ENCODE measurements at regions not wholly inside any gene's neighbourhood (a gene's known extent, or its start where the extent isn't known, plus 50 kb on each side); places are given as distances from the start of the nearest gene placed in this dataset.

DNA sequence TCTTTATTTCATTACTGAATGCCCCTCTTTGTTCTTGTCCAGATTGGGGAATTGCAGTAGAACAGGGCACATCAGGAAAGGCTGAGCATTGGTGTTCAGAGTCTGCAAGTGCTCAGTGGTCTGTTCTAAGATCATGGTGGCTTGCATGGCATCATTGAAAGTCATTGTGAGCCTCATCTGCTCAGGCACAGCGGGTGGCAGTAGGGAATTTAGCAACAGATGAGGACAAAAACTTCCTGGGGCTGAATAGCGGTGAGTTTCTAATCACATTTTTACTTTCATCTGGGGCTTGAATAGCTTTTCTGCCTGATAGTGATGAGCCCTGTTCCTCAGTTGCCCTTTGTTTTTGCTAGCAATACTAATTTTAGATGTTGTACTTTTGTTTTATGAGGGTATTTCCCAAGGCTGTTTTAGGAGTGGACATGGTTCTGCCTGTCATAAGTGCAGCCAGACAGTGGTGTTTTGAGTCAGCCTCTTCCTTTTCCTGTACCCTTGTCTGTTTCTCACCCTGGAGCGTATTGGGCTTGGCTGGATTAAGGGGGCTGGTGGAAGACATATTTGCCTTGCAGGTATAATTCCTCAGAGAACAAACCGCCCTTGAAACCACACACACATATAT is 127.2 kb upstream of the IL12A start:
- H3K9me3 Mint-ChIP-seq = no peaks in the 10 kb centered on the region
- H3K36me3 Mint-ChIP-seq (ENCODE audit: insufficient read depth) = no peaks in the 10 kb centered on the region

DNA sequence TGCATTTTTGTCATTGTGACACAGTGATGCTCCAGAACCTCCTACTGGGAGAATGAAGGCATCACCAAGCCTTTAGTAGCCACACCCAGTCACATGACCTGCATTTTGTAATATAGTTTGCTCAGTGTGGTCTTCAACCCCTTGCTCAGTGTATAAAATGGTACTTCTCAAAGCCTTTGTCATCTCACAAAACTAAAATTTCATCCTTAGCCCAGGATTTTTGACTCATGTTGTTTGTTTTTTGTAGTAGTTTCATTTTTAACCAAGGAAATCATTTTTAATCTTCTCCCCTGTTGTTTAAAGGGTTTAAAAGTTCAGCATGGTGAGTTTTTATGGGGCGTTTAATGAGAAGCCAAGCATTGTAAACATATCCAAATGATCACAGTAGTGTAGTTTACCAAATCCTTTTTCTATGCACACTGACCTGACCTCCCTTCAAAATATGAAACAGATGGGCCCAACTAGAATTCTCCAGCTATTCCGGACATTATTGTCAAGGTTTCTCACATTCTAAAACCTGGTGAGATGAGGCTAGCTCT is 123.5 kb upstream of the IL12A start:
- H3K4me1 Mint-ChIP-seq = no peaks in the 10 kb centered on the region
- H3K27me3 Mint-ChIP-seq = peaks cover 32% of the 10 kb centered on the region
- no peaks in the 10 kb centered on the region for H3K36me3 Mint-ChIP-seq (ENCODE audit: insufficient read depth)
- H3K9me3 Mint-ChIP-seq = no peaks in the 10 kb centered on the region
- no peak overlapping the region for H3K4me3 Mint-ChIP-seq
- ATAC-seq (replicated peaks; ENCODE audit: extremely low read depth, poor library complexity, severe bottlenecking) (no peak), DNase-seq (ENCODE audit: low spot score in 2 of 2) (no peak)
- H3K27ac Mint-ChIP-seq (ENCODE audit: low read depth) = no peak overlapping the region

More for the DNA sequence above, 127.2 kb upstream of the IL12A start:
- ATAC-seq (replicated peaks; ENCODE audit: extremely low read depth, poor library complexity, severe bottlenecking) = no peak
- Mint-ChIP-seq H3K4me1 (no peaks in the 10 kb centered on the region), H3K27me3 (peaks cover 36% of the 10 kb centered on the region), H3K4me3 (no peak overlapping the region), H3K27ac (ENCODE audit: low read depth) (no peak overlapping the region)
- no peak for DNase-seq (ENCODE audit: low spot score in 2 of 2)

GRCh38 chr3:159866201-159866746 is 122.4 kb upstream of the IL12A start:
- ATAC-seq (replicated peaks; ENCODE audit: extremely low read depth, poor library complexity, severe bottlenecking) (no peak), DNase-seq (ENCODE audit: low spot score in 2 of 2) (no peak)
- Mint-ChIP-seq H3K27ac (ENCODE audit: low read depth) (no peak overlapping the region), H3K4me1 (no peaks in the 10 kb centered on the region), H3K4me3 (no peak overlapping the region), H3K27me3 (peaks cover 27% of the 10 kb centered on the region), H3K36me3 (ENCODE audit: insufficient read depth) (no peaks in the 10 kb centered on the region), H3K9me3 (no peaks in the 10 kb centered on the region)

DNA sequence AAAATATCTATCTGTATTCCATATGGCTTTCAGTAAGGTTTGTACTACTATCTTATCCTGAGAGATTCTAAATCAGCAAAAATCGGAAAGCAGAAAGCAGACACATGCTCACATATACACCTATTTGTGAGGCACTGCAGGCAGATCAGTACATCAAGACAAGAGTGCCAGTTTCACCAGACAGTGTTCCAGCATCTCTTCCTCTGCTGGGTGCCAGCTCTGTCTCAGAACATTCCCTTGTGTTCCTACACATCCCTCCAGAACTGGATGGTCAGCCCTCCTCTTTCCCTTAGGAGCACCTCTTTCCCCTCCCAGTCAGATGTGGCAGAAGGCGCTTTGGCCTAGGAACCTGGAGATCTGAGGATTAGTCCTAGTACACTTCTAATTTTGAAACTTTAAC is 121.3 kb upstream of the IL12A start:
- Mint-ChIP-seq H3K4me1 (no peaks in the 10 kb centered on the region), H3K36me3 (ENCODE audit: insufficient read depth) (no peaks in the 10 kb centered on the region), H3K9me3 (no peaks in the 10 kb centered on the region), H3K27me3 (peaks cover 24% of the 10 kb centered on the region), H3K4me3 (no peak overlapping the region), H3K27ac (ENCODE audit: low read depth) (no peak overlapping the region)
- no peak for ATAC-seq (replicated peaks; ENCODE audit: extremely low read depth, poor library complexity, severe bottlenecking)
- DNase-seq (ENCODE audit: low spot score in 2 of 2) = no peak

- no peaks in the 10 kb centered on the region for H3K36me3 Mint-ChIP-seq (ENCODE audit: insufficient read depth)
- H3K9me3 Mint-ChIP-seq = no peaks in the 10 kb centered on the region
- H3K4me1 Mint-ChIP-seq = no peaks in the 10 kb centered on the region
- ATAC-seq (replicated peaks; ENCODE audit: extremely low read depth, poor library complexity, severe bottlenecking) (no peak), DNase-seq (ENCODE audit: low spot score in 2 of 2) (no peak)
- H3K27ac Mint-ChIP-seq (ENCODE audit: low read depth) = no peak overlapping the region
- peaks cover 39% of the 10 kb centered on the region for H3K27me3 Mint-ChIP-seq
- H3K4me3 Mint-ChIP-seq = no peak overlapping the region
These were observed 117.9 kb upstream of the IL12A start for GRCh38 chr3:159870723-159871122.

DNA sequence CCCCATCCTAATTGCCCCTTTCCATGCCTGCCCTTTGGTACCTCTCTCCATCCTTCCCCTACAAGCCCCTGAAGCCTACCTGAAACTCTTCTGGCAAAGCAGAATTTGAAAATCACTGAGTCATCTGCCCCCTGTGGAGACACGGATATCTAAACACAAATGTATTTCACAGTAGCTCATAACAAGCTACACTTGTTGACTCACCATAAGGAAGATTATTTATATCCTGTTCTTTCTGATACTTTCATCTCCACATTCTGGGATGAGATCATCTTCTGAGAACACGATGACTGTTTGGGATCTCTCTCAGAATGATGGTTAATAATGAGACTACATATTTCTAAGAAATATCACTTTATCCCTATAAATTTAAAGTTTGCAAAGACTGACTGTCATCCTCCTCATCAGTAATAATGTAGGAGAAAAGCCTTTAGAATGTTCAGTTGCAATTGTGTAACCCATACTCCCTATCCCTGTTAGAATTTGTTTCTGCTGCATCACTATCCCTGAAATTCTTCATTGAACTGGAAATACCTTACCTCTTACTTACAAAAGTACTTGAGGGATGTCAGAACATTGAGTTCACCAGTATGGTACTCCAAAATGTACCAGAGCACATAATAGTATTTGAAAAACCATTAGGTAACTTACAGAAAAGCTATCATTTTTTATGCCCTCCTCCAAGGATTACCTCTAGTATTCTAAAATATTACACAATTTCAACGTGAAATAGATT is 116.1 kb upstream of the IL12A start:
- no peaks in the 10 kb centered on the region for H3K36me3 Mint-ChIP-seq (ENCODE audit: insufficient read depth)
- peaks cover 51% of the 10 kb centered on the region for H3K27me3 Mint-ChIP-seq
- DNase-seq (ENCODE audit: low spot score in 2 of 2) (no peak), ATAC-seq (replicated peaks; ENCODE audit: extremely low read depth, poor library complexity, severe bottlenecking) (no peak)
- H3K9me3 Mint-ChIP-seq = no peaks in the 10 kb centered on the region
- H3K4me3 Mint-ChIP-seq = no peak overlapping the region
- H3K27ac Mint-ChIP-seq (ENCODE audit: low read depth) = no peak overlapping the region
- H3K4me1 Mint-ChIP-seq = no peaks in the 10 kb centered on the region

GRCh38 chr3:159875116-159875515 is 113.5 kb upstream of the IL12A start:
- H3K4me3 Mint-ChIP-seq = no peak overlapping the region
- DNase-seq (ENCODE audit: low spot score in 2 of 2) (no peak), ATAC-seq (replicated peaks; ENCODE audit: extremely low read depth, poor library complexity, severe bottlenecking) (no peak)
- peaks cover 46% of the 10 kb centered on the region for H3K27me3 Mint-ChIP-seq
- H3K27ac Mint-ChIP-seq (ENCODE audit: low read depth) = no peak overlapping the region
- no peaks in the 10 kb centered on the region for H3K4me1 Mint-ChIP-seq
- H3K36me3 Mint-ChIP-seq (ENCODE audit: insufficient read depth) = no peaks in the 10 kb centered on the region
- no peaks in the 10 kb centered on the region for H3K9me3 Mint-ChIP-seq

GRCh38 chr3:159877924-159878323 is 110.7 kb upstream of the IL12A start:
- DNase-seq (ENCODE audit: low spot score in 2 of 2) (no peak), ATAC-seq (replicated peaks; ENCODE audit: extremely low read depth, poor library complexity, severe bottlenecking) (no peak)
- H3K36me3 Mint-ChIP-seq (ENCODE audit: insufficient read depth) = no peaks in the 10 kb centered on the region
- H3K4me1 Mint-ChIP-seq = no peaks in the 10 kb centered on the region
- no peak overlapping the region for H3K27ac Mint-ChIP-seq (ENCODE audit: low read depth)
- H3K9me3 Mint-ChIP-seq = no peaks in the 10 kb centered on the region
- H3K4me3 Mint-ChIP-seq = no peak overlapping the region
- peaks cover 48% of the 10 kb centered on the region for H3K27me3 Mint-ChIP-seq

- H3K9me3 Mint-ChIP-seq = no peaks in the 10 kb centered on the region
- no peaks in the 10 kb centered on the region for H3K4me1 Mint-ChIP-seq
- DNase-seq (ENCODE audit: low spot score in 2 of 2) = no peak
- H3K27ac Mint-ChIP-seq (ENCODE audit: low read depth) = no peak overlapping the region
- peaks cover 47% of the 10 kb centered on the region for H3K27me3 Mint-ChIP-seq
- no peaks in the 10 kb centered on the region for H3K36me3 Mint-ChIP-seq (ENCODE audit: insufficient read depth)
- no peak for ATAC-seq (replicated peaks; ENCODE audit: extremely low read depth, poor library complexity, severe bottlenecking)
- no peak overlapping the region for H3K4me3 Mint-ChIP-seq
These were observed 109.5 kb upstream of the IL12A start for GRCh38 chr3:159879146-159879545.

- Mint-ChIP-seq H3K9me3 (no peaks in the 10 kb centered on the region), H3K27ac (ENCODE audit: low read depth) (no peak overlapping the region), H3K27me3 (peaks cover 47% of the 10 kb centered on the region), H3K4me1 (no peaks in the 10 kb centered on the region), H3K4me3 (no peak overlapping the region), H3K36me3 (ENCODE audit: insufficient read depth) (no peaks in the 10 kb centered on the region)
- no peak for DNase-seq (ENCODE audit: low spot score in 2 of 2)
- ATAC-seq (replicated peaks; ENCODE audit: extremely low read depth, poor library complexity, severe bottlenecking) = no peak
These were observed 109.0 kb upstream of the IL12A start for GRCh38 chr3:159879598-159879997.

DNA sequence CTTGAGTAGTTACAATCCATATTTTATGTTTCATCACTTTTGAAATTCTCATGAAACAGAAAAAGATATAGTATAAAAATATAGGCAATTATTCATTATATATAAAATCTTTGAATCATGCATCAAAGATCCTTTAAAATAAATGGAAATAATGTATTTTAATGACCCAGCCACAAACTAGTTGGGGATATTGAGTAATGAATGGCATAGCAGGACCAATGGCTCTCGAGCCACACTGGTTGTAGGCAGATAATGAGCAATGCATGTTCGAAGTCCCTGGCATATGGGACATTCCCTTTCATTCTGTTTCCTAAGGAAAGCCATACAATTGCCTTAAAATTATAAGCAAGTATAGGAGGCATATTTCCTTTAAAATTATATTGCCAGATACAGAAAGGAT is 107.4 kb upstream of the IL12A start:
- Mint-ChIP-seq H3K27ac (ENCODE audit: low read depth) (no peak overlapping the region), H3K4me3 (no peak overlapping the region), H3K9me3 (no peaks in the 10 kb centered on the region), H3K36me3 (ENCODE audit: insufficient read depth) (no peaks in the 10 kb centered on the region), H3K4me1 (no peaks in the 10 kb centered on the region), H3K27me3 (peaks cover 35% of the 10 kb centered on the region)
- DNase-seq (ENCODE audit: low spot score in 2 of 2) (no peak), ATAC-seq (replicated peaks; ENCODE audit: extremely low read depth, poor library complexity, severe bottlenecking) (no peak)

GRCh38 chr3:159881828-159882309 is 106.8 kb upstream of the IL12A start:
- no peak for DNase-seq (ENCODE audit: low spot score in 2 of 2)
- no peak overlapping the region for H3K4me3 Mint-ChIP-seq
- ATAC-seq (replicated peaks; ENCODE audit: extremely low read depth, poor library complexity, severe bottlenecking) = no peak
- no peaks in the 10 kb centered on the region for H3K36me3 Mint-ChIP-seq (ENCODE audit: insufficient read depth)
- H3K27ac Mint-ChIP-seq (ENCODE audit: low read depth) = no peak overlapping the region
- no peaks in the 10 kb centered on the region for H3K9me3 Mint-ChIP-seq
- peaks cover 28% of the 10 kb centered on the region for H3K27me3 Mint-ChIP-seq
- no peaks in the 10 kb centered on the region for H3K4me1 Mint-ChIP-seq

GRCh38 chr3:159882367-159882766 is 106.3 kb upstream of the IL12A start:
- ATAC-seq (replicated peaks; ENCODE audit: extremely low read depth, poor library complexity, severe bottlenecking) = no peak
- Mint-ChIP-seq H3K4me3 (no peak overlapping the region), H3K4me1 (no peaks in the 10 kb centered on the region), H3K9me3 (no peaks in the 10 kb centered on the region), H3K36me3 (ENCODE audit: insufficient read depth) (no peaks in the 10 kb centered on the region), H3K27me3 (peaks cover 27% of the 10 kb centered on the region), H3K27ac (ENCODE audit: low read depth) (no peak overlapping the region)
- DNase-seq (ENCODE audit: low spot score in 2 of 2) = no peak

Data from central memory CD8-positive, alpha-beta T cell (primary cell).